Lower leg skin (tissue), 3 donors: ENCODE measurements at regions not wholly inside any gene's neighbourhood (a gene's known extent, or its start where the extent isn't known, plus 50 kb on each side); places are given as distances from the start of the nearest gene placed in this dataset.

Experiments used
- CTCF ChIP-seq, 3 donors: fragments of 450-650 bp; IDR thresholded peaks; one replicate each; pipeline ENCODE4 v1.5.1; 2016; ENCODE audit warnings: antibody characterized with exemption in 3 of 3, mild to moderate bottlenecking in 3 of 3, moderate library complexity in 2 of 3
- POLR2A ChIP-seq, 2 donors: fragments of 450-650 bp; IDR thresholded peaks; one replicate each; pipeline ENCODE4 v1.6.1; 2016 to 2017; ENCODE audit warnings: antibody characterized with exemption in 2 of 2, mild to moderate bottlenecking in 1 of 2, moderate library complexity in 1 of 2

DNA sequence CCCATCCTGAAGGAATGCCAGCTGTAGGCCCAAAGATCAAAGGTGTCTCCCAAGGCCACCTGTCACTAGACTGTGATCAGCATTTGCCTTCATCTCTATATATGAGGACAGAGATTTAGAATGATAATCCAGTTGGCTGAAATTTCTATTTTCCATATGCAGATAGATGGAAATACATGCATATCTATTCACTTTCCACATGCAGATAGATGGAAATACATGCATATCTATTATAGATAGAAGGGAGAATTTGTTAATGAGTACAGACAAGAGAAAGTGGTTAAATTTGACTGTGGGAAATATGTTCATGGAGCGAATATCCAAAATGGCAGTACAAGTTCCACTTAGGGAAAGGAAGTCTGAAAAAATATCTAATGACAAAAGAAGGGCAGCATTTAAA is 762.2 kb downstream of the NLGN4Y start:
- TF ChIP-seq CTCF (IDR thresholded peaks at IDR 0.05) = no peak
- no peak for TF ChIP-seq POLR2A (IDR thresholded peaks at IDR 0.05)
